ENCODE measurements at regions not wholly inside any gene's neighbourhood (a gene's known extent, or its start where the extent isn't known, plus 50 kb on each side); places are given as distances from the start of the nearest gene placed in this dataset.

DNA sequence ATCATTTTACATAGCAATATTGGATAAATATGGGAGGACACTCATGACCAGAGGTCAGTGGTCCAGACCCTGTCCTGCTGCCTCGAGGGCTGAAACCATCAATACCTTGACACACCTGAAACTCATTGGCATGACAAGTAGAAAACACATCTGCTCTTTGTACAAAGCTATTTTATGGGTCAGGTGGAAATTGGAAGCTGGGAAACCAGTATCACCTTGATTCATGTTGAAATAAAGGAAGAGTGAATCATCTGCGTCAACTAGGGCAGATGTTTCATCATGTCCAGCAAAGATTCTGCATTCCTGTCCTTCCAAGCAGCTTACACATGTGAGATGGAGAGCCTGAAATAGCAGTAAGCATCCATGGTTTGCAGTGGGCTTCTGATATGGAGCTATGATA lies 80.0 kb upstream of the ERBB4 start:
- DNase-seq (ENCODE audit: low read depth) = no peak

GRCh38 chr2:212610872-212611425 lies 72.3 kb upstream of the ERBB4 start:
- no peak for DNase-seq (ENCODE audit: low read depth)

GRCh38 chr2:212609479-212609878 lies 70.9 kb upstream of the ERBB4 start:
- no peak for DNase-seq (ENCODE audit: low read depth)

GRCh38 chr2:212607080-212607479 lies 68.5 kb upstream of the ERBB4 start:
- DNase-seq (ENCODE audit: low read depth) = no peak

- DNase-seq (ENCODE audit: low read depth) = no peak
Observed at GRCh38 chr2:212606232-212606631, 67.6 kb upstream of the ERBB4 start.

GRCh38 chr2:212596688-212597087 lies 58.1 kb upstream of the ERBB4 start:
- DNase-seq (ENCODE audit: low read depth) = no peak

- DNase-seq (ENCODE audit: low read depth) = no peak
Observed at GRCh38 chr2:212596276-212596675, 57.7 kb upstream of the ERBB4 start.

DNA sequence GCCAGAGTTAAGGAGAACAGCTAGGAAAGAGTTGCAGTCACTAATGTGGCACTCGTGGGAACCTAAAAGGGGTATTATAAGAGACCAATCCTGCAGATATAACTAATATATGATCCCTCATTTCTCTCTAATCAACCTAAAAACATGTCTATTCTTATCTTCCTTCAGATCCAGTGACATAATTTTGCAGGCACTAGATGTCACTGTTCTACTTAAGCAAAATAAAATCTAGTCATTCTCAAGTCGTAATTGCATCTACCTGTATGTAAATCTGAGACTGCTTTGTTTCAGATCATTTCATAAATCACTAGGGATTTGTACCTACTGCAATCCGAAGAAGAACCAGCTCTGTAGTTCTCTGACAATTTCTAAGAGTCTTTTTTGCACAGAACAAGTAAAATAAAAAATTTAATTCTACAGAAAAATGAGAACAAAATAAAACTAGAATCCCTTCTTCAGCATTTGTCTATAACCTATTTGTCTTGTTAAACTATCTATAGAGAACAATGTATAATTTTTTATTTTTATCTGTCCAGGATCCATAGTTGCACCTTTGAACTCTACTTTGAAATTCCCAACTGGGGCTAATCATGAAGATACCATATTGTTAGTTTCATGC lies 56.5 kb upstream of the ERBB4 start:
- no peak for DNase-seq (ENCODE audit: low read depth)

- no peak for DNase-seq (ENCODE audit: low read depth)
Observed at GRCh38 chr2:212592695-212593094, 54.1 kb upstream of the ERBB4 start.
